ENCODE measurements at regions not wholly inside any gene's neighbourhood (a gene's known extent, or its start where the extent isn't known, plus 50 kb on each side); places are given as distances from the start of the nearest gene placed in this dataset.

GRCh38 chr6:23690453-23691049, 435.5 kb upstream of the NRSN1 start:
- Histone ChIP-seq H2AFZ (ENCODE audit: low read depth, low read length) (no peak overlapping the region), H3K4me1 (ENCODE audit: control insufficient read depth, extremely low read depth, insufficient read depth, low read length) (no peaks in the 10 kb centered on the region), H4K20me1 (replicated peaks; ENCODE audit: control insufficient read depth, extremely low read depth, insufficient read depth, low read length) (no peaks in the 10 kb centered on the region), H3K79me2 (ENCODE audit: control insufficient read depth, insufficient read depth, low read length) (no peaks in the 10 kb centered on the region), H3K27ac (ENCODE audit: insufficient read depth, low read depth, low read length) (no peak overlapping the region), H3K27me3 (ENCODE audit: control insufficient read depth in 2 of 2, insufficient read depth in 2 of 2, low read length in 2 of 2) (no peaks in the 10 kb centered on the region), H3K4me3 (replicated peaks in 1 of 3; ENCODE audit: insufficient read depth in 1 of 3, low read depth in 1 of 3, low read length in 3 of 3) (no peak overlapping the region), H3K4me2 (ENCODE audit: insufficient read depth, low read length) (no peak overlapping the region), H3K9ac (replicated peaks; ENCODE audit: extremely low read depth, insufficient read depth, low read length) (no peak overlapping the region), H3K9me3 (replicated peaks; ENCODE audit: control insufficient read depth, insufficient read depth, low read length) (no peaks in the 10 kb centered on the region), H3K9me1 (replicated peaks; ENCODE audit: control insufficient read depth, extremely low read depth, insufficient read depth, low read length) (no peaks in the 10 kb centered on the region), H3K36me3 (ENCODE audit: control insufficient read depth in 2 of 2, extremely low read depth in 1 of 2, insufficient read depth in 2 of 2, low read length in 2 of 2) (no peaks in the 10 kb centered on the region)
- dilution Hi-C loops (cut with MboI; ENCODE audit: extremely low pct_ligation_motif_present, low sequenced_read_pairs): no loop called here
- DNase-seq (ENCODE audit: low read depth, low spot score) (no peak), FAIRE-seq (no peak)
- CTCF ChIA-PET: no interaction called here
- TF ChIP-seq MAX (IDR thresholded peaks at IDR 0.05; ENCODE audit: insufficient read depth, insufficient read length): no peak
- no peak for TF ChIP-seq EZH2 (IDR thresholded peaks at IDR 0.05; ENCODE audit: borderline replicate concordance, low read depth, low read length, severe bottlenecking)
- TF ChIP-seq MYC (IDR thresholded peaks at IDR 0.05; ENCODE audit: low read depth, low read length): no peak
- no peak for TF ChIP-seq FOS (IDR thresholded peaks at IDR 0.05; ENCODE audit: borderline replicate concordance, insufficient read depth, low read length)
- TF ChIP-seq JUN (IDR thresholded peaks at IDR 0.05; ENCODE audit: borderline replicate concordance, insufficient read depth, insufficient read length, low read depth): no peak
- TF ChIP-seq POLR2A (IDR thresholded peaks at IDR 0.05; ENCODE audit: low read depth, low read length): no peak
- TF ChIP-seq, protein P1, sequence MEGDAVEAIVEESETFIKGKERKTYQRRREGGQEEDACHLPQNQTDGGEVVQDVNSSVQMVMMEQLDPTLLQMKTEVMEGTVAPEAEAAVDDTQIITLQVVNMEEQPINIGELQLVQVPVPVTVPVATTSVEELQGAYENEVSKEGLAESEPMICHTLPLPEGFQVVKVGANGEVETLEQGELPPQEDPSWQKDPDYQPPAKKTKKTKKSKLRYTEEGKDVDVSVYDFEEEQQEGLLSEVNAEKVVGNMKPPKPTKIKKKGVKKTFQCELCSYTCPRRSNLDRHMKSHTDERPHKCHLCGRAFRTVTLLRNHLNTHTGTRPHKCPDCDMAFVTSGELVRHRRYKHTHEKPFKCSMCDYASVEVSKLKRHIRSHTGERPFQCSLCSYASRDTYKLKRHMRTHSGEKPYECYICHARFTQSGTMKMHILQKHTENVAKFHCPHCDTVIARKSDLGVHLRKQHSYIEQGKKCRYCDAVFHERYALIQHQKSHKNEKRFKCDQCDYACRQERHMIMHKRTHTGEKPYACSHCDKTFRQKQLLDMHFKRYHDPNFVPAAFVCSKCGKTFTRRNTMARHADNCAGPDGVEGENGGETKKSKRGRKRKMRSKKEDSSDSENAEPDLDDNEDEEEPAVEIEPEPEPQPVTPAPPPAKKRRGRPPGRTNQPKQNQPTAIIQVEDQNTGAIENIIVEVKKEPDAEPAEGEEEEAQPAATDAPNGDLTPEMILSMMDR (IDR thresholded peaks at IDR 0.05; ENCODE audit: extremely low read depth in 1 of 2, insufficient read depth in 1 of 2, low read depth in 1 of 2, low read length in 2 of 2): no peak
- TF ChIP-seq POLR2AphosphoS5 (IDR thresholded peaks at IDR 0.05; ENCODE audit: insufficient read depth, low read depth, low read length): no peak
- no peak for TF ChIP-seq GATA2 (IDR thresholded peaks at IDR 0.05; ENCODE audit: insufficient read depth, insufficient read length, low read depth, low read length)
- POLR2A ChIA-PET: no interaction called here
- intact Hi-C loops (cut with micrococcal nuclease): no loop called here
- no TSS peak for BruUV-seq (replicated peaks)
